Endothelial cell of umbilical vein (primary cell): ENCODE measurements at regions not wholly inside any gene's neighbourhood (a gene's known extent, or its start where the extent isn't known, plus 50 kb on each side); places are given as distances from the start of the nearest gene placed in this dataset.

Experiments
- POLR2A ChIP-seq: IDR thresholded peaks from 2 replicates; pipeline ENCODE4 v1.6.1; 2012; ENCODE audit warnings: low read depth, mild to moderate bottlenecking, control low read depth, low read length
- POLR2AphosphoS5 ChIP-seq: IDR thresholded peaks from 2 replicates; pipeline ENCODE4 v1.6.1; 2012; ENCODE audit warnings: low read depth, mild to moderate bottlenecking, control low read depth, low read length, moderate library complexity; ENCODE audit not compliant: insufficient read depth
- TF ChIP-seq, protein P1 (sequence below), 2 donors: IDR thresholded peaks; 1 replicate in 1 of 2; 2 replicates in 1 of 2; pipeline ENCODE4 v1.5.1; 2011; ENCODE audit warnings: low read length in 2 of 2, mild to moderate bottlenecking in 2 of 2, moderate library complexity in 2 of 2, control low read depth in 1 of 2, inconsistent platforms in 1 of 2, low read depth in 1 of 2; ENCODE audit not compliant: insufficient read depth in 1 of 2; ENCODE audit errors: extremely low read depth in 1 of 2

- TF ChIP-seq POLR2A: no peak
- TF ChIP-seq POLR2AphosphoS5: no peak
- TF ChIP-seq, protein P1, sequence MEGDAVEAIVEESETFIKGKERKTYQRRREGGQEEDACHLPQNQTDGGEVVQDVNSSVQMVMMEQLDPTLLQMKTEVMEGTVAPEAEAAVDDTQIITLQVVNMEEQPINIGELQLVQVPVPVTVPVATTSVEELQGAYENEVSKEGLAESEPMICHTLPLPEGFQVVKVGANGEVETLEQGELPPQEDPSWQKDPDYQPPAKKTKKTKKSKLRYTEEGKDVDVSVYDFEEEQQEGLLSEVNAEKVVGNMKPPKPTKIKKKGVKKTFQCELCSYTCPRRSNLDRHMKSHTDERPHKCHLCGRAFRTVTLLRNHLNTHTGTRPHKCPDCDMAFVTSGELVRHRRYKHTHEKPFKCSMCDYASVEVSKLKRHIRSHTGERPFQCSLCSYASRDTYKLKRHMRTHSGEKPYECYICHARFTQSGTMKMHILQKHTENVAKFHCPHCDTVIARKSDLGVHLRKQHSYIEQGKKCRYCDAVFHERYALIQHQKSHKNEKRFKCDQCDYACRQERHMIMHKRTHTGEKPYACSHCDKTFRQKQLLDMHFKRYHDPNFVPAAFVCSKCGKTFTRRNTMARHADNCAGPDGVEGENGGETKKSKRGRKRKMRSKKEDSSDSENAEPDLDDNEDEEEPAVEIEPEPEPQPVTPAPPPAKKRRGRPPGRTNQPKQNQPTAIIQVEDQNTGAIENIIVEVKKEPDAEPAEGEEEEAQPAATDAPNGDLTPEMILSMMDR (IDR thresholded peaks at IDR 0.05; ENCODE audit: extremely low read depth in 1 of 2, insufficient read depth in 1 of 2, low read depth in 1 of 2, low read length in 2 of 2): no peak
Measured at GRCh38 chr3:139202959-139203349, 140.9 kb upstream of the MRPS22 start.
